CD14-positive monocyte (primary cell): ENCODE measurements at regions not wholly inside any gene's neighbourhood (a gene's known extent, or its start where the extent isn't known, plus 50 kb on each side); places are given as distances from the start of the nearest gene placed in this dataset.

Experiments
- DNase-seq, 3 donors: peaks; one replicate each; pipeline ENCODE4 v3.0.0-alpha.2; 2011 to 2022
- H2AFZ ChIP-seq: 2 replicates; pipeline ENCODE4 v1.6.0; 2012; ENCODE audit warnings: mild to moderate bottlenecking, low read depth, low read length, inconsistent platforms; ENCODE audit not compliant: insufficient read depth, poor library complexity, severe bottlenecking
- H3K27ac ChIP-seq, 2 donors: 1 replicate in 1 of 2; 2 replicates in 1 of 2; pipeline ENCODE4 v1.5.1; 2012 to 2013; ENCODE audit warnings: low read length in 2 of 2, control low read depth in 1 of 2, inconsistent platforms in 1 of 2, low read depth in 1 of 2, mild to moderate bottlenecking in 1 of 2
- H3K27me3 ChIP-seq, 2 donors: one replicate each; pipeline versions ENCODE4 v1.6.0 to v1.6.1; 2011 to 2013; ENCODE audit warnings: low read length in 2 of 2; ENCODE audit not compliant: control insufficient read depth in 2 of 2, insufficient read depth in 2 of 2
- H3K36me3 ChIP-seq, 2 donors: replicated peaks in 1 of 2; 1 replicate in 1 of 2; 2 replicates in 1 of 2; pipeline versions ENCODE4 v1.5.1 to v1.6.1; 2012 to 2013; ENCODE audit warnings: low read length in 2 of 2, control low read depth in 1 of 2, inconsistent platforms in 1 of 2, mild to moderate bottlenecking in 1 of 2; ENCODE audit not compliant: insufficient read depth in 2 of 2, control insufficient read depth in 1 of 2
- H3K4me1 ChIP-seq, 2 donors: 1 replicate in 1 of 2; 2 replicates in 1 of 2; pipeline versions ENCODE4 v1.5.1 to v1.6.1; 2012 to 2013; ENCODE audit warnings: low read length in 2 of 2, control low read depth in 1 of 2, inconsistent platforms in 1 of 2, mild to moderate bottlenecking in 1 of 2, moderate library complexity in 1 of 2; ENCODE audit not compliant: insufficient read depth in 2 of 2, control insufficient read depth in 1 of 2
- H3K4me2 ChIP-seq: replicated peaks from 2 replicates; pipeline ENCODE3; 2012; ENCODE audit warnings: low read length, moderate library complexity, mild to moderate bottlenecking; ENCODE audit not compliant: poor library complexity, severe bottlenecking; ENCODE audit errors: extremely low read depth
- H3K4me3 ChIP-seq, 3 experiments: fragments of 200-600 bp in 1 of 3; sonication (generic) in 1 of 3; replicated peaks in 1 of 3; 1 replicate in 2 of 3; 2 replicates in 1 of 3; pipeline ENCODE4 v1.5.1; 2011 to 2013; ENCODE audit warnings: low read length in 3 of 3, mild to moderate bottlenecking in 3 of 3, control low read depth in 2 of 3, low read depth in 2 of 3, inconsistent platforms in 1 of 3, moderate library complexity in 1 of 3
- H3K79me2 ChIP-seq: 2 replicates; pipeline ENCODE4 v1.6.0; 2012; ENCODE audit warnings: mild to moderate bottlenecking, control low read depth, inconsistent platforms, low read length, moderate library complexity; ENCODE audit not compliant: insufficient read depth
- H3K9ac ChIP-seq: 2 replicates; pipeline ENCODE4 v1.6.0; 2017; ENCODE audit warnings: low read length, mild to moderate bottlenecking; ENCODE audit not compliant: insufficient read depth, poor library complexity, severe bottlenecking
- H3K9me3 ChIP-seq, 2 donors: replicated peaks in 1 of 2; 1 replicate in 1 of 2; 2 replicates in 1 of 2; pipeline versions ENCODE4 v1.5.1 to v1.6.1; 2012 to 2013; ENCODE audit warnings: low read length in 2 of 2, control low read depth in 1 of 2; ENCODE audit not compliant: control insufficient read depth in 1 of 2, insufficient read depth in 1 of 2
- H4K20me1 ChIP-seq: 2 replicates; pipeline ENCODE4 v1.6.0; 2012; ENCODE audit warnings: mild to moderate bottlenecking, low read length, control low read depth, moderate library complexity; ENCODE audit not compliant: insufficient read depth
- H3K27ac Mint-ChIP-seq, 7 donors: one replicate each; pipeline ENCODE4 v1.8.0; 2020; ENCODE audit warnings: mild to moderate bottlenecking in 7 of 7, mixed read lengths in 7 of 7, moderate library complexity in 6 of 7, inconsistent platforms in 2 of 7
- H3K27me3 Mint-ChIP-seq, 3 donors: one replicate each; pipeline ENCODE4 v1.8.0; 2021 to 2022; ENCODE audit warnings: low read depth in 3 of 3, mild to moderate bottlenecking in 3 of 3, mixed read lengths in 3 of 3, moderate library complexity in 3 of 3, inconsistent platforms in 1 of 3
- H3K36me3 Mint-ChIP-seq, 2 donors: one replicate each; pipeline ENCODE4 v1.8.0; 2020; ENCODE audit warnings: mixed read lengths in 2 of 2, inconsistent platforms in 1 of 2, mild to moderate bottlenecking in 1 of 2
- H3K4me1 Mint-ChIP-seq: one replicate; pipeline ENCODE4 v1.8.0; 2020; ENCODE audit warnings: mild to moderate bottlenecking, mixed read lengths
- H3K4me3 Mint-ChIP-seq, 2 donors: one replicate each; pipeline ENCODE4 v1.8.0; 2020; ENCODE audit warnings: mild to moderate bottlenecking in 2 of 2, mixed read lengths in 2 of 2, moderate library complexity in 1 of 2
- H3K9me3 Mint-ChIP-seq, 7 donors: one replicate each; pipeline ENCODE4 v1.8.0; 2020 to 2022; ENCODE audit warnings: mixed read lengths in 7 of 7, mild to moderate bottlenecking in 6 of 7, moderate library complexity in 6 of 7, inconsistent platforms in 2 of 7
- CTCF ChIP-seq: fragments of 200-600 bp; IDR thresholded peaks from one replicate; pipeline ENCODE4 v1.8.0; 2022; ENCODE audit warnings: antibody characterized with exemption, mild to moderate bottlenecking
- WGBS: methylation state at CpG from one replicate; pipeline ENCODE4 v1.1.5; 2013; ENCODE audit warnings: missing lambda C conversion rate; ENCODE audit not compliant: insufficient coverage; 5-methylcytosine and 5-hydroxymethylcytosine counted together
- intact Hi-C, 2 donors: fragments of 100-400 bp; cut with micrococcal nuclease; formaldehyde crosslinking; loops; one replicate each; pipeline versions ENCODE4 v1.15.0 to v1.15.1; 2023

- H3K27ac Mint-ChIP-seq = no peak overlapping the region
- no peaks in the 10 kb centered on the region for H3K36me3 Mint-ChIP-seq
- no peak overlapping the region for H3K9ac ChIP-seq
- H3K27ac ChIP-seq = no peak overlapping the region
- H4K20me1 ChIP-seq = no peaks in the 10 kb centered on the region
- no peak for DNase-seq
- no peaks in the 10 kb centered on the region for H3K4me1 Mint-ChIP-seq
- intact Hi-C loops = loop anchor here in 1 of 2 donors (10.0 kb wide), 1 partner anchor 61 kb away; no protein-coding TSS in a partner anchor
- TF ChIP-seq CTCF = no peak
- no peaks in the 10 kb centered on the region for H3K4me1 ChIP-seq
- H3K9me3 ChIP-seq = peaks cover 0 to 5% of the 10 kb centered on the region in 2 donors
- H3K4me3 ChIP-seq = no peak overlapping the region
- no peaks in the 10 kb centered on the region for H3K79me2 ChIP-seq
- H2AFZ ChIP-seq = no peak overlapping the region
- no CpG with 5 or more reads among the region's 3 CpGs for WGBS
- no peaks in the 10 kb centered on the region for H3K27me3 Mint-ChIP-seq
- peaks cover 0 to 11% (median 0%) of the 10 kb centered on the region in 7 donors for H3K9me3 Mint-ChIP-seq
- no peak overlapping the region for H3K4me3 Mint-ChIP-seq
- no peaks in the 10 kb centered on the region for H3K36me3 ChIP-seq
- no peaks in the 10 kb centered on the region for H3K27me3 ChIP-seq
- no peak overlapping the region for H3K4me2 ChIP-seq
Observed at GRCh38 chr20:55755861-55756260, 249.5 kb downstream of the CBLN4 start.

DNA sequence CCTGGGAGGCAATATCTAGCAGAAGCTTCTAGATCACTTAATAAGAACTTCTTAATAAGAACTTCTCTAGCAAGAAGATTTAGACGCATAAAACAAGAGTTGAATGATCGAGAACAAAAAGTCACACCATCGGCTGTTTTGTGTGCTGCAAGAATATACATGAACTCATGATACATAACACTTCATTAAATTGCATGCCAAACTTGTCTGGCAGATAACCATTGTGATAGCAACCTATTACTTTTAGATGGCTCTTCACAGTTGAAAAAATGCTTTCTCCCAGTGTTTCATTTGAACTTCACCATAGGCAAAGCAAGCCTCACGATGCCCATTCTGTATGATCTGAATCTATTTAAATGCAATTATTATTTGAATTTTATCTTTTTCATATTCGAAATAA is 249.9 kb downstream of the CBLN4 start:
- H3K27ac Mint-ChIP-seq = no peak overlapping the region
- DNase-seq = no peak
- no peak overlapping the region for H3K4me3 Mint-ChIP-seq
- Histone ChIP-seq H3K9me3 (peaks cover 0 to under 1% of the 10 kb centered on the region in 2 donors), H3K4me1 (no peaks in the 10 kb centered on the region), H3K27ac (no peak overlapping the region), H2AFZ (no peak overlapping the region), H3K27me3 (no peaks in the 10 kb centered on the region), H3K4me2 (no peak overlapping the region), H3K36me3 (no peaks in the 10 kb centered on the region), H3K79me2 (no peaks in the 10 kb centered on the region), H3K9ac (no peak overlapping the region), H3K4me3 (no peak overlapping the region), H4K20me1 (no peaks in the 10 kb centered on the region)
- WGBS = no CpG with 5 or more reads among the region's 5 CpGs
- peaks cover 0 to 10% (median 0%) of the 10 kb centered on the region in 7 donors for H3K9me3 Mint-ChIP-seq
- H3K4me1 Mint-ChIP-seq = no peaks in the 10 kb centered on the region
- intact Hi-C loops = loop anchor here in 1 of 2 donors (10.0 kb wide), 1 partner anchor 61 kb away; no protein-coding TSS in a partner anchor
- no peaks in the 10 kb centered on the region for H3K36me3 Mint-ChIP-seq
- TF ChIP-seq CTCF = no peak
- H3K27me3 Mint-ChIP-seq = no peaks in the 10 kb centered on the region
